Gastroesophageal sphincter (tissue), 4 donors: ENCODE measurements at regions not wholly inside any gene's neighbourhood (a gene's known extent, or its start where the extent isn't known, plus 50 kb on each side); places are given as distances from the start of the nearest gene placed in this dataset.

Experiments
- ATAC-seq: fragments of 150-250 bp; one replicate; pipeline ENCODE4 v1.9.1; 2016; ENCODE audit warnings: mild to moderate bottlenecking, moderate library complexity
- H3K27ac ChIP-seq, 4 donors: fragments of 200-600 bp; sonication (generic) in 3 of 4; 1 replicate in 3 of 4; 2 replicates in 1 of 4; pipeline ENCODE4 v1.5.1; 2016 to 2019
- H3K27me3 ChIP-seq: fragments of 200-600 bp; sonication (generic); one replicate; pipeline ENCODE4 v1.5.1; 2019
- H3K36me3 ChIP-seq, 2 donors: fragments of 200-600 bp; sonication (generic); one replicate each; pipeline ENCODE4 v1.5.1; 2019; ENCODE audit warnings: control low read depth in 1 of 2
- H3K4me1 ChIP-seq, 3 donors: fragments of 200-600 bp; sonication (generic); 1 replicate in 2 of 3; 2 replicates in 1 of 3; pipeline ENCODE4 v1.5.1; 2016 to 2019; ENCODE audit warnings: control low read depth in 2 of 3
- H3K4me3 ChIP-seq, 2 donors: fragments of 200-600 bp; sonication (generic); one replicate each; pipeline ENCODE4 v1.5.1; 2019; ENCODE audit warnings: mild to moderate bottlenecking in 1 of 2, moderate library complexity in 1 of 2
- H3K9me3 ChIP-seq, 3 donors: fragments of 200-600 bp; sonication (generic); one replicate each; pipeline ENCODE4 v1.5.1; 2017 to 2019; ENCODE audit warnings: control low read depth in 2 of 3
- EP300 ChIP-seq: sonication (generic); formaldehyde crosslinking; IDR thresholded peaks from one replicate; pipeline ENCODE4 v1.6.1; 2017; ENCODE audit warnings: antibody characterized with exemption, mild to moderate bottlenecking
- POLR2A ChIP-seq, 2 donors: fragments of 450-650 bp; IDR thresholded peaks; one replicate each; pipeline ENCODE4 v1.6.1; 2017; ENCODE audit warnings: antibody characterized with exemption in 2 of 2, mild to moderate bottlenecking in 2 of 2, moderate library complexity in 1 of 2
- POLR2AphosphoS5 ChIP-seq: sonication (generic); formaldehyde crosslinking; IDR thresholded peaks from one replicate; pipeline ENCODE4 v1.6.1; 2017; ENCODE audit warnings: antibody characterized with exemption
- whole genome bisulfite sequencing, 2 donors: methylation state at CpG; one replicate each; pipeline ENCODE4 v1.1.5; 2018; ENCODE audit warnings: low coverage in 1 of 2; 5-methylcytosine and 5-hydroxymethylcytosine counted together
- TF ChIP-seq, protein P1 (sequence below), 4 experiments: fragments of 200-600 bp in 2 of 4; fragments of 450-650 bp in 2 of 4; sonication (generic) in 1 of 4; IDR thresholded peaks; one replicate each; pipeline ENCODE4 v1.5.1; 2017 to 2019; ENCODE audit warnings: antibody characterized with exemption in 4 of 4, mild to moderate bottlenecking in 2 of 4, moderate library complexity in 2 of 4

- H3K4me3 ChIP-seq: no peak overlapping the region
- ATAC-seq: no peak
- WGBS, 2 donors: 86 to 91% methylated on average over 3 of the region's 3 CpGs
- no peaks in the 10 kb centered on the region for H3K4me1 ChIP-seq
- H3K9me3 ChIP-seq: no peaks in the 10 kb centered on the region
- no peaks in the 10 kb centered on the region for H3K27me3 ChIP-seq
- TF ChIP-seq EP300 (no peak), POLR2AphosphoS5 (no peak), POLR2A (IDR thresholded peaks at IDR 0.05) (no peak)
- TF ChIP-seq, protein P1, sequence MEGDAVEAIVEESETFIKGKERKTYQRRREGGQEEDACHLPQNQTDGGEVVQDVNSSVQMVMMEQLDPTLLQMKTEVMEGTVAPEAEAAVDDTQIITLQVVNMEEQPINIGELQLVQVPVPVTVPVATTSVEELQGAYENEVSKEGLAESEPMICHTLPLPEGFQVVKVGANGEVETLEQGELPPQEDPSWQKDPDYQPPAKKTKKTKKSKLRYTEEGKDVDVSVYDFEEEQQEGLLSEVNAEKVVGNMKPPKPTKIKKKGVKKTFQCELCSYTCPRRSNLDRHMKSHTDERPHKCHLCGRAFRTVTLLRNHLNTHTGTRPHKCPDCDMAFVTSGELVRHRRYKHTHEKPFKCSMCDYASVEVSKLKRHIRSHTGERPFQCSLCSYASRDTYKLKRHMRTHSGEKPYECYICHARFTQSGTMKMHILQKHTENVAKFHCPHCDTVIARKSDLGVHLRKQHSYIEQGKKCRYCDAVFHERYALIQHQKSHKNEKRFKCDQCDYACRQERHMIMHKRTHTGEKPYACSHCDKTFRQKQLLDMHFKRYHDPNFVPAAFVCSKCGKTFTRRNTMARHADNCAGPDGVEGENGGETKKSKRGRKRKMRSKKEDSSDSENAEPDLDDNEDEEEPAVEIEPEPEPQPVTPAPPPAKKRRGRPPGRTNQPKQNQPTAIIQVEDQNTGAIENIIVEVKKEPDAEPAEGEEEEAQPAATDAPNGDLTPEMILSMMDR (IDR thresholded peaks at IDR 0.05): no peak
- H3K27ac ChIP-seq: no peak overlapping the region
- no peaks in the 10 kb centered on the region for H3K36me3 ChIP-seq
Observed at GRCh38 chr11:98137437-98137836, 883.3 kb upstream of the CNTN5 start.

GRCh38 chr11:98143661-98144060 is 877.1 kb upstream of the CNTN5 start:
- ATAC-seq: no peak

DNA sequence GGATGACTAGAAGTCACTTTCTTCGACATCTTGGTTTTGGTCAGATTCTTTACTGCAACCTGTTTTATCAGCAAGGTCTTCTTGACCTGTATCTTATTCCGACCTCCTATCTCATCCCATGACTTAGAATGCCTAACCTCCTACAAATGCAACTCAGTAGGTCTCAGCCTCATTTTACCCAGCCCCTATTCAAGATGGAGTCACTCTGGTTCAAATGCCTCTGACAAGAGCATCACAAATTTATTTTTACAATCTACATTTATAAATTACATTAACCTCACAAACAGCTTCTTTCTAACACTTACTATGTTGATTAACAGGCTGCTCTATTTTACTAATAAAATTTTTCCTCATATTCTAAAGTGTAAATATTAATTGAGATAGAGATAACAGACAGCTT is 867.0 kb upstream of the CNTN5 start:
- no peak overlapping the region for H3K27ac ChIP-seq
- H3K4me3 ChIP-seq: no peak overlapping the region
- TF ChIP-seq EP300 (no peak), POLR2AphosphoS5 (no peak), POLR2A (IDR thresholded peaks at IDR 0.05) (no peak)
- TF ChIP-seq, protein P1 (IDR thresholded peaks at IDR 0.05): no peak
- peaks cover 0 to 12% (median 0%) of the 10 kb centered on the region in 3 donors for H3K9me3 ChIP-seq
- WGBS, 2 donors: 66 to 87% methylated on average over 2 of the region's 2 CpGs
- no peaks in the 10 kb centered on the region for H3K36me3 ChIP-seq
- H3K4me1 ChIP-seq: no peaks in the 10 kb centered on the region
- H3K27me3 ChIP-seq: no peaks in the 10 kb centered on the region
- no peak for ATAC-seq

More at GRCh38 chr11:98143661-98144060, 877.1 kb upstream of the CNTN5 start:
- Histone ChIP-seq H3K9me3 (no peaks in the 10 kb centered on the region), H3K36me3 (no peaks in the 10 kb centered on the region), H3K4me1 (no peaks in the 10 kb centered on the region), H3K27ac (no peak overlapping the region), H3K4me3 (no peak overlapping the region), H3K27me3 (no peaks in the 10 kb centered on the region)
- TF ChIP-seq POLR2A (IDR thresholded peaks at IDR 0.05) (no peak), POLR2AphosphoS5 (no peak)
- TF ChIP-seq, protein P1 (IDR thresholded peaks at IDR 0.05): no peak

DNA sequence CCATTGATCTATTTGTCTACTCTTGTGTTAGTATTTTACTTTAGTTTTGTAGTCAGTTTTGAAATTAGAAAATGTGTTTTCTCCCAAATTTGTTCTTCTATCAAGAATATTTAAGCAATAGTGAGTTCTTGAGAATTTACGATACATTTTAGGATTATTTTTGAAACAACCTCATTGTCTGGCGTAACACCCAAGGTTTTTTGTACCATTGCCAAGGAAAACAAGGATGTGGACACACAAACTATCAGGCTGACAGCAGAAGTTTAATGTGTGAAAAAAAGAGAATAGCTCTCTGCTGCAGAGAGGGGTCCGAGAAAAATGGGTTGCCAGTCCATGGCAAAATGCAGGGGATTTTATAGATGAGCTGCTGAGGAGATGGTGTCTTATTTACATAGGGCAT is 865.1 kb upstream of the CNTN5 start:
- H3K27ac ChIP-seq: no peak overlapping the region
- H3K9me3 ChIP-seq: peaks cover 0 to 8% (median 0%) of the 10 kb centered on the region in 3 donors
- H3K4me3 ChIP-seq: no peak overlapping the region
- no peak for ATAC-seq
- no peaks in the 10 kb centered on the region for H3K27me3 ChIP-seq
- H3K4me1 ChIP-seq: no peaks in the 10 kb centered on the region
- no peaks in the 10 kb centered on the region for H3K36me3 ChIP-seq
- WGBS, 2 donors: 53 to 62% methylated on average over 2 to 3 of the region's 3 CpGs
- TF ChIP-seq EP300: no peak
- no peak for TF ChIP-seq POLR2A (IDR thresholded peaks at IDR 0.05)
- TF ChIP-seq, protein P1 (IDR thresholded peaks at IDR 0.05): no peak
- TF ChIP-seq POLR2AphosphoS5: no peak

DNA sequence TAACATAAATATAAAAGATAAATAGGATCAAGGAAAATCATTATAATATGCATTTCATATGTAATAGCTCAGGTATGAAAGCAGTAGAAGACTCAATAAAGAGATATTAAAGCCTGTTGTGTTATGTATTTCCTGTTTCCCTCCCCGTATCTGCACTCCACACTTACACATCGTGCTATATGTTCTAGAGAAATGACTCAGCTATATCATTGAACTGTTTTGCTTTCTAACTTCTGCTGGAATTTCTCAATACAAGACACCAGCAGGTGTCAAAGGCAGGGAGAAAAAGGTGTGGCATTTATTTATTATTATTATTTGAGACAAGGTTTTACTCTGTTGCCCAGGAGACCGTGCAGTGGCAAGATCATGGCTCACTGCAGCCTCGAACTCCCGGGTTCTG is 842.8 kb upstream of the CNTN5 start:
- H3K4me1 ChIP-seq: no peaks in the 10 kb centered on the region
- H3K36me3 ChIP-seq: no peaks in the 10 kb centered on the region
- WGBS, 2 donors: 76 to 80% methylated on average over 4 to 5 of the region's 5 CpGs
- ATAC-seq: no peak
- no peaks in the 10 kb centered on the region for H3K9me3 ChIP-seq
- H3K27ac ChIP-seq: no peak overlapping the region
- TF ChIP-seq, protein P1 (IDR thresholded peaks at IDR 0.05): no peak
- TF ChIP-seq POLR2A (IDR thresholded peaks at IDR 0.05): no peak
- no peak for TF ChIP-seq EP300
- TF ChIP-seq POLR2AphosphoS5: no peak
- no peaks in the 10 kb centered on the region for H3K27me3 ChIP-seq
- H3K4me3 ChIP-seq: no peak overlapping the region
